Liver (tissue), 8 donors: ENCODE measurements at regions not wholly inside any gene's neighbourhood (a gene's known extent, or its start where the extent isn't known, plus 50 kb on each side); places are given as distances from the start of the nearest gene placed in this dataset.

Experiments used
- DNase-seq: peaks from one replicate; pipeline ENCODE4 v3.0.0-alpha.2; 2017; ENCODE audit warnings: low spot score
- H3K27ac ChIP-seq, 2 donors: one replicate each; pipeline ENCODE4 v1.7.0; 2013; ENCODE audit warnings: inconsistent platforms in 2 of 2, low read length in 2 of 2, control low read depth in 1 of 2, low read depth in 1 of 2, mild to moderate bottlenecking in 1 of 2
- H3K27me3 ChIP-seq, 4 donors: one replicate each; pipeline versions ENCODE4 v1.6.1 to v1.7.0; 2013; ENCODE audit warnings: low read length in 3 of 4, inconsistent platforms in 1 of 4, mild to moderate bottlenecking in 1 of 4, moderate library complexity in 1 of 4; ENCODE audit not compliant: control insufficient read depth in 4 of 4, insufficient read depth in 4 of 4
- H3K36me3 ChIP-seq, 4 donors: one replicate each; pipeline versions ENCODE4 v1.6.1 to v1.7.0; 2013; ENCODE audit warnings: low read length in 3 of 4, mild to moderate bottlenecking in 3 of 4, low read depth in 1 of 4, moderate library complexity in 1 of 4; ENCODE audit not compliant: control insufficient read depth in 4 of 4, insufficient read depth in 3 of 4
- H3K4me1 ChIP-seq, 4 donors: one replicate each; pipeline versions ENCODE4 v1.6.1 to v1.7.0; 2013; ENCODE audit warnings: low read length in 3 of 4, mild to moderate bottlenecking in 3 of 4, moderate library complexity in 1 of 4; ENCODE audit not compliant: control insufficient read depth in 4 of 4, insufficient read depth in 4 of 4
- H3K4me3 ChIP-seq, 3 donors: one replicate each; pipeline versions ENCODE4 v1.6.1 to v1.7.0; 2013; ENCODE audit warnings: low read length in 3 of 3, control low read depth in 1 of 3, low read depth in 1 of 3, mild to moderate bottlenecking in 1 of 3
- H3K9ac ChIP-seq, 2 donors: one replicate each; pipeline ENCODE4 v1.7.0; 2013; ENCODE audit warnings: low read length in 2 of 2, mild to moderate bottlenecking in 2 of 2, moderate library complexity in 2 of 2, control low read depth in 1 of 2, low read depth in 1 of 2
- H3K9me3 ChIP-seq, 4 donors: one replicate each; pipeline versions ENCODE4 v1.6.1 to v1.7.0; 2013; ENCODE audit warnings: low read length in 3 of 4; ENCODE audit not compliant: control insufficient read depth in 4 of 4
- CTCF ChIP-seq: fragments of 150-350 bp; IDR thresholded peaks from 2 replicates; pipeline ENCODE4 v1.5.1; 2017; ENCODE audit warnings: improper control_type of control experiment, low read depth, low read length; ENCODE audit not compliant: missing input control
- EGR1 ChIP-seq, 2 donors: IDR thresholded peaks; 2 replicates each; pipeline ENCODE4 v1.6.1; 2016 to 2018; ENCODE audit warnings: antibody characterized with exemption in 2 of 2, low read depth in 2 of 2
- FOXA1 ChIP-seq: IDR thresholded peaks from 2 replicates; pipeline ENCODE4 v1.6.1; 2016; ENCODE audit warnings: antibody characterized with exemption
- FOXA2 ChIP-seq: IDR thresholded peaks from 2 replicates; pipeline ENCODE4 v1.6.1; 2016; ENCODE audit warnings: antibody characterized with exemption
- GABPA ChIP-seq, 2 donors: IDR thresholded peaks in 1 of 2; conservative IDR thresholded peaks in 1 of 2; 2 replicates each; pipeline ENCODE4 v1.6.1; 2016; ENCODE audit warnings: antibody characterized with exemption in 2 of 2, mild to moderate bottlenecking in 1 of 2, moderate library complexity in 1 of 2
- HNF4A ChIP-seq, 2 donors: conservative IDR thresholded peaks; 2 replicates each; pipeline ENCODE4 v1.6.1; 2016; ENCODE audit warnings: antibody characterized with exemption in 2 of 2, mild to moderate bottlenecking in 2 of 2
- HNF4G ChIP-seq: IDR thresholded peaks from 2 replicates; pipeline ENCODE4 v1.6.1; 2016; ENCODE audit warnings: antibody characterized with exemption
- JUND ChIP-seq, 2 donors: IDR thresholded peaks; 2 replicates each; pipeline ENCODE4 v1.6.1; 2016; ENCODE audit warnings: antibody characterized with exemption in 2 of 2
- MAX ChIP-seq: IDR thresholded peaks from 2 replicates; pipeline ENCODE4 v1.6.1; 2016; ENCODE audit warnings: antibody characterized with exemption
- NR2F2 ChIP-seq: IDR thresholded peaks from 2 replicates; pipeline ENCODE4 v1.6.1; 2016; ENCODE audit warnings: antibody characterized with exemption
- RAD21 ChIP-seq, 2 donors: IDR thresholded peaks; 2 replicates each; pipeline ENCODE4 v1.6.1; 2016; ENCODE audit warnings: antibody characterized with exemption in 2 of 2, mild to moderate bottlenecking in 2 of 2
- REST ChIP-seq: IDR thresholded peaks from 2 replicates; pipeline ENCODE4 v1.6.1; 2016; ENCODE audit warnings: antibody characterized with exemption, mild to moderate bottlenecking
- RXRA ChIP-seq, 2 donors: IDR thresholded peaks; 2 replicates each; pipeline ENCODE4 v1.6.1; 2017 to 2018; ENCODE audit warnings: antibody characterized with exemption in 2 of 2, mild to moderate bottlenecking in 1 of 2
- SP1 ChIP-seq: IDR thresholded peaks from 2 replicates; pipeline ENCODE4 v1.6.1; 2018; ENCODE audit warnings: antibody characterized with exemption, mild to moderate bottlenecking
- TAF1 ChIP-seq: conservative IDR thresholded peaks from 2 replicates; pipeline ENCODE4 v1.6.1; 2016; ENCODE audit warnings: antibody characterized with exemption, mild to moderate bottlenecking
- YY1 ChIP-seq: IDR thresholded peaks from 2 replicates; pipeline ENCODE4 v1.6.1; 2016; ENCODE audit warnings: antibody characterized with exemption, mild to moderate bottlenecking
- WGBS: extraction: QIAGEN DNeasy Blood & Tissue Kit; methylation state at CpG from one replicate; pipeline ENCODE4 v1.1.7; 2013; 5-methylcytosine and 5-hydroxymethylcytosine counted together
- TF ChIP-seq, protein P1 (sequence below): IDR thresholded peaks from 2 replicates; pipeline ENCODE4 v1.6.1; 2016; ENCODE audit warnings: antibody characterized with exemption
- TF ChIP-seq, protein P2 (sequence below): IDR thresholded peaks from 2 replicates; pipeline ENCODE4 v1.6.1; 2016; ENCODE audit warnings: antibody characterized with exemption
- donor health status: healthy.
- donor health status: healthy.
- donor health status: healthy.
- donor health status: healthy.
- donor health status: healthy.

GRCh38 chrX:40521868-40522450, 58.8 kb upstream of the ATP6AP2 start:
- DNase-seq: no peak
- TF ChIP-seq YY1: no peak
- no peak for TF ChIP-seq RAD21 (IDR thresholded peaks at IDR 0.05)
- TF ChIP-seq RXRA (IDR thresholded peaks at IDR 0.05): no peak
- peaks cover 0 to 17% (median 13%) of the 10 kb centered on the region in 4 donors for H3K4me1 ChIP-seq
- no peak overlapping the region for H3K9ac ChIP-seq
- H3K4me3 ChIP-seq: no peak overlapping the region
- H3K27ac ChIP-seq: no peak overlapping the region
- no peaks in the 10 kb centered on the region for H3K9me3 ChIP-seq
- 75% methylated on average over 11 of the region's 11 CpGs for WGBS
- no peaks in the 10 kb centered on the region for H3K36me3 ChIP-seq
- no peaks in the 10 kb centered on the region for H3K27me3 ChIP-seq

DNA sequence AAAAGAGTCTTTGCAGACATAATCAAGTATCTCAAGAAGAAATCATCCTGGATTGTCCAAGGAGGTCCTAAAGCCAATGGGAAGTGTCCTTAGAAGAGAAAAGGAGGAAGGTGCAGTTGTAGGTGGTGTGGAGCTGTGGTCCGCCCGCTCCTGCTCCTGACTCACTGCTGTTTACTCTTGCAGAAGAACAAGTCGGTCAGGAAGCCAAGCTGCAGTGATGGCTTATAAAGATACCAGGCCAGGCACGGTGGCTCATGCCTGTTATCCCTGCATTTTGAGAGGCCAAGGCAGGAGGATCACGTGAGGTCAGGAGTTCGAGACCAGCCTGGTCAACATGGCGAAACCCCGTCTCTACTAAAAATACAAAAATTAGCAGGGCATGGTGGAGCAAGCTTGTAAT, 66.4 kb upstream of the ATP6AP2 start:
- no peaks in the 10 kb centered on the region for H3K9me3 ChIP-seq
- WGBS: 70% methylated on average over 8 of the region's 8 CpGs
- H3K36me3 ChIP-seq: no peaks in the 10 kb centered on the region
- H3K27me3 ChIP-seq: no peaks in the 10 kb centered on the region
- H3K27ac ChIP-seq: no peak overlapping the region
- no peak overlapping the region for H3K4me3 ChIP-seq
- TF ChIP-seq RXRA (IDR thresholded peaks at IDR 0.05) (no peak), MAX (no peak), RAD21 (IDR thresholded peaks at IDR 0.05) (no peak), FOXA1 (no peak), REST (no peak), HNF4A (conservative IDR thresholded peaks at IDR 0.05) (no peak), SP1 (no peak), CTCF (no peak), TAF1 (no peak), GABPA (IDR thresholded peaks at IDR 0.05 in 1 of 2, conservative IDR thresholded peaks at IDR 0.05 in 1 of 2) (no peak), HNF4G (no peak), JUND (IDR thresholded peaks at IDR 0.05) (no peak), NR2F2 (no peak), EGR1 (IDR thresholded peaks at IDR 0.05; ENCODE audit: low read depth in 2 of 2) (no peak), FOXA2 (no peak), YY1 (no peak)
- TF ChIP-seq, protein P1, sequence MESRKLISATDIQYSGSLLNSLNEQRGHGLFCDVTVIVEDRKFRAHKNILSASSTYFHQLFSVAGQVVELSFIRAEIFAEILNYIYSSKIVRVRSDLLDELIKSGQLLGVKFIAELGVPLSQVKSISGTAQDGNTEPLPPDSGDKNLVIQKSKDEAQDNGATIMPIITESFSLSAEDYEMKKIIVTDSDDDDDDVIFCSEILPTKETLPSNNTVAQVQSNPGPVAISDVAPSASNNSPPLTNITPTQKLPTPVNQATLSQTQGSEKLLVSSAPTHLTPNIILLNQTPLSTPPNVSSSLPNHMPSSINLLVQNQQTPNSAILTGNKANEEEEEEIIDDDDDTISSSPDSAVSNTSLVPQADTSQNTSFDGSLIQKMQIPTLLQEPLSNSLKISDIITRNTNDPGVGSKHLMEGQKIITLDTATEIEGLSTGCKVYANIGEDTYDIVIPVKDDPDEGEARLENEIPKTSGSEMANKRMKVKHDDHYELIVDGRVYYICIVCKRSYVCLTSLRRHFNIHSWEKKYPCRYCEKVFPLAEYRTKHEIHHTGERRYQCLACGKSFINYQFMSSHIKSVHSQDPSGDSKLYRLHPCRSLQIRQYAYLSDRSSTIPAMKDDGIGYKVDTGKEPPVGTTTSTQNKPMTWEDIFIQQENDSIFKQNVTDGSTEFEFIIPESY: no peak
- TF ChIP-seq, protein P2, sequence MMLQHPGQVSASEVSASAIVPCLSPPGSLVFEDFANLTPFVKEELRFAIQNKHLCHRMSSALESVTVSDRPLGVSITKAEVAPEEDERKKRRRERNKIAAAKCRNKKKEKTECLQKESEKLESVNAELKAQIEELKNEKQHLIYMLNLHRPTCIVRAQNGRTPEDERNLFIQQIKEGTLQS: no peak
- H3K4me1 ChIP-seq: peaks cover 7 to 19% (median 13%) of the 10 kb centered on the region in 4 donors
- DNase-seq: no peak
- no peak overlapping the region for H3K9ac ChIP-seq
